Activated naive CD4-positive, alpha-beta T cell treated with anti-CD3 and anti-CD28 coated beads, Interleukin-2, amount 50 U/mL, for 24 hours (primary cell): ENCODE measurements at regions not wholly inside any gene's neighbourhood (a gene's known extent, or its start where the extent isn't known, plus 50 kb on each side); places are given as distances from the start of the nearest gene placed in this dataset.

Source experiments
- H3K27ac Mint-ChIP-seq: one replicate; pipeline ENCODE4 v1.8.0; 2021; ENCODE audit warnings: mild to moderate bottlenecking, mixed read lengths
- H3K27me3 Mint-ChIP-seq: one replicate; pipeline ENCODE4 v1.8.0; 2021; ENCODE audit warnings: mixed read lengths
- H3K36me3 Mint-ChIP-seq: one replicate; pipeline ENCODE4 v1.8.0; 2021; ENCODE audit warnings: mixed read lengths
- H3K4me1 Mint-ChIP-seq: one replicate; pipeline ENCODE4 v1.8.0; 2021; ENCODE audit warnings: mixed read lengths
- H3K4me3 Mint-ChIP-seq: one replicate; pipeline ENCODE4 v1.8.0; 2021; ENCODE audit warnings: mild to moderate bottlenecking, mixed read lengths
- H3K9me3 Mint-ChIP-seq: one replicate; pipeline ENCODE4 v1.8.0; 2021; ENCODE audit warnings: mixed read lengths

GRCh38 chrX:69238114-69238886, 73.0 kb upstream of the PJA1 start:
- Mint-ChIP-seq H3K4me3 (no peak overlapping the region), H3K27ac (no peak overlapping the region), H3K9me3 (no peaks in the 10 kb centered on the region)

GRCh38 chrX:69237236-69237635, 72.0 kb upstream of the PJA1 start:
- Mint-ChIP-seq H3K9me3 (no peaks in the 10 kb centered on the region), H3K4me1 (no peaks in the 10 kb centered on the region), H3K4me3 (no peak overlapping the region), H3K36me3 (no peaks in the 10 kb centered on the region), H3K27me3 (no peaks in the 10 kb centered on the region), H3K27ac (no peak overlapping the region)

More at GRCh38 chrX:69238114-69238886, 73.0 kb upstream of the PJA1 start:
- H3K27me3 Mint-ChIP-seq: peaks cover 2% of the 10 kb centered on the region
- H3K4me1 Mint-ChIP-seq: no peaks in the 10 kb centered on the region
- H3K36me3 Mint-ChIP-seq: no peaks in the 10 kb centered on the region

- no peaks in the 10 kb centered on the region for H3K27me3 Mint-ChIP-seq
- no peaks in the 10 kb centered on the region for H3K36me3 Mint-ChIP-seq
- H3K4me1 Mint-ChIP-seq: no peaks in the 10 kb centered on the region
- no peak overlapping the region for H3K27ac Mint-ChIP-seq
- no peaks in the 10 kb centered on the region for H3K9me3 Mint-ChIP-seq
- no peak overlapping the region for H3K4me3 Mint-ChIP-seq
Measured at GRCh38 chrX:69236641-69237040, 71.4 kb upstream of the PJA1 start.

- Mint-ChIP-seq H3K4me1 (no peaks in the 10 kb centered on the region), H3K4me3 (no peak overlapping the region), H3K9me3 (no peaks in the 10 kb centered on the region), H3K36me3 (no peaks in the 10 kb centered on the region), H3K27ac (no peak overlapping the region), H3K27me3 (no peaks in the 10 kb centered on the region)
Measured at GRCh38 chrX:69234624-69235023, 69.4 kb upstream of the PJA1 start.

- H3K4me3 Mint-ChIP-seq: no peak overlapping the region
- H3K27me3 Mint-ChIP-seq: no peaks in the 10 kb centered on the region
- H3K4me1 Mint-ChIP-seq: no peaks in the 10 kb centered on the region
- no peaks in the 10 kb centered on the region for H3K36me3 Mint-ChIP-seq
- no peaks in the 10 kb centered on the region for H3K9me3 Mint-ChIP-seq
- no peak overlapping the region for H3K27ac Mint-ChIP-seq
Measured at GRCh38 chrX:69232945-69233344, 67.7 kb upstream of the PJA1 start.

- Mint-ChIP-seq H3K4me3 (no peak overlapping the region), H3K27ac (no peak overlapping the region), H3K4me1 (no peaks in the 10 kb centered on the region), H3K36me3 (no peaks in the 10 kb centered on the region), H3K27me3 (no peaks in the 10 kb centered on the region), H3K9me3 (no peaks in the 10 kb centered on the region)
Measured at GRCh38 chrX:69231903-69232302, 66.7 kb upstream of the PJA1 start.

- H3K36me3 Mint-ChIP-seq: no peaks in the 10 kb centered on the region
- H3K27ac Mint-ChIP-seq: no peak overlapping the region
- no peaks in the 10 kb centered on the region for H3K4me1 Mint-ChIP-seq
- no peaks in the 10 kb centered on the region for H3K9me3 Mint-ChIP-seq
- no peak overlapping the region for H3K4me3 Mint-ChIP-seq
- H3K27me3 Mint-ChIP-seq: no peaks in the 10 kb centered on the region
Measured at GRCh38 chrX:69229436-69229835, 64.2 kb upstream of the PJA1 start.

GRCh38 chrX:69228732-69229131, 63.5 kb upstream of the PJA1 start:
- H3K4me3 Mint-ChIP-seq: no peak overlapping the region
- no peaks in the 10 kb centered on the region for H3K9me3 Mint-ChIP-seq
- H3K27ac Mint-ChIP-seq: no peak overlapping the region
- H3K27me3 Mint-ChIP-seq: no peaks in the 10 kb centered on the region
- H3K4me1 Mint-ChIP-seq: no peaks in the 10 kb centered on the region
- H3K36me3 Mint-ChIP-seq: no peaks in the 10 kb centered on the region

GRCh38 chrX:69226459-69227158, 61.4 kb upstream of the PJA1 start:
- Mint-ChIP-seq H3K36me3 (no peaks in the 10 kb centered on the region), H3K9me3 (no peaks in the 10 kb centered on the region), H3K4me1 (no peaks in the 10 kb centered on the region), H3K27me3 (no peaks in the 10 kb centered on the region), H3K4me3 (no peak overlapping the region), H3K27ac (no peak overlapping the region)

- Mint-ChIP-seq H3K4me1 (no peaks in the 10 kb centered on the region), H3K9me3 (no peaks in the 10 kb centered on the region), H3K36me3 (no peaks in the 10 kb centered on the region), H3K27ac (no peak overlapping the region), H3K27me3 (no peaks in the 10 kb centered on the region), H3K4me3 (no peak overlapping the region)
Measured at GRCh38 chrX:69222103-69223090, 57.1 kb upstream of the PJA1 start.

- H3K4me3 Mint-ChIP-seq: no peak overlapping the region
- no peaks in the 10 kb centered on the region for H3K4me1 Mint-ChIP-seq
- H3K36me3 Mint-ChIP-seq: no peaks in the 10 kb centered on the region
- H3K27me3 Mint-ChIP-seq: no peaks in the 10 kb centered on the region
- H3K9me3 Mint-ChIP-seq: no peaks in the 10 kb centered on the region
- no peak overlapping the region for H3K27ac Mint-ChIP-seq
Measured at GRCh38 chrX:69221239-69222102, 56.2 kb upstream of the PJA1 start.

- Mint-ChIP-seq H3K36me3 (no peaks in the 10 kb centered on the region), H3K9me3 (no peaks in the 10 kb centered on the region), H3K27me3 (no peaks in the 10 kb centered on the region), H3K4me3 (no peak overlapping the region), H3K27ac (no peak overlapping the region), H3K4me1 (no peaks in the 10 kb centered on the region)
Measured at GRCh38 chrX:69218407-69218997, 53.2 kb upstream of the PJA1 start.

GRCh38 chrX:69216911-69217310, 51.7 kb upstream of the PJA1 start:
- H3K4me1 Mint-ChIP-seq: no peaks in the 10 kb centered on the region
- H3K27me3 Mint-ChIP-seq: no peaks in the 10 kb centered on the region
- no peaks in the 10 kb centered on the region for H3K36me3 Mint-ChIP-seq
- no peak overlapping the region for H3K4me3 Mint-ChIP-seq
- no peaks in the 10 kb centered on the region for H3K9me3 Mint-ChIP-seq
- H3K27ac Mint-ChIP-seq: no peak overlapping the region

- H3K36me3 Mint-ChIP-seq: no peaks in the 10 kb centered on the region
- H3K4me1 Mint-ChIP-seq: no peaks in the 10 kb centered on the region
- no peaks in the 10 kb centered on the region for H3K27me3 Mint-ChIP-seq
- no peak overlapping the region for H3K27ac Mint-ChIP-seq
- no peak overlapping the region for H3K4me3 Mint-ChIP-seq
- H3K9me3 Mint-ChIP-seq: no peaks in the 10 kb centered on the region
Measured at GRCh38 chrX:69216446-69216845, 51.2 kb upstream of the PJA1 start.
